Cardiac fibroblast (primary cell): ENCODE measurements at regions not wholly inside any gene's neighbourhood (a gene's known extent, or its start where the extent isn't known, plus 50 kb on each side); places are given as distances from the start of the nearest gene placed in this dataset.

ENCODE experiments used
- DNase-seq, 2 donors: peaks; one replicate each; pipeline versions ENCODE4 v3.0.0 to v3.0.0-alpha.2; 2010; ENCODE audit warnings: low read depth in 2 of 2
- H3K4me3 ChIP-seq, 2 donors: replicated peaks in 1 of 2; 1 replicate in 1 of 2; 2 replicates in 1 of 2; pipeline ENCODE4 v1.5.1; 2011; ENCODE audit warnings: low read depth in 2 of 2, low read length in 2 of 2, mild to moderate bottlenecking in 2 of 2, moderate library complexity in 1 of 2
- TF ChIP-seq, protein P1 (sequence below): IDR thresholded peaks from one replicate; pipeline ENCODE4 v1.5.1; 2011; ENCODE audit warnings: low read depth, mild to moderate bottlenecking, low read length, inconsistent platforms

DNA sequence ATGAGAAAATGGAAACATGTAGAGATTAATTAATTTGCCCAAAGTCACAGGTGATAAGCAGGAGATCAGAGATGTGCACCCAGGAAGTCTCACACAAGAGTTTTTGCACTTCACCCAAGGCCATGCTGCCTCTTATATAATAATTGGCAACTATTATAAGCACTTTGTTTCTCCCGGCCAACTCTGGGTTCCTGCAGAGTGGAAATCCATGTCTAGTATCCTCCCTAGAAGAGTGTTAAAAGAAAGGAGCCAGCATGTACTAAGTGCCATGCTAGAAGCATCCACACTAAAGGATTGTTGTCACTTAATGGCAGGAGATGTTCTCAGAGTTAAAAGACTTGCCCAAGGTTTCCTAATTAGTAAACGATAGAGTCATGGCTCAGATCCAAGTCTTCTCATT lies 470.3 kb downstream of the OMA1 start:
- TF ChIP-seq, protein P1, sequence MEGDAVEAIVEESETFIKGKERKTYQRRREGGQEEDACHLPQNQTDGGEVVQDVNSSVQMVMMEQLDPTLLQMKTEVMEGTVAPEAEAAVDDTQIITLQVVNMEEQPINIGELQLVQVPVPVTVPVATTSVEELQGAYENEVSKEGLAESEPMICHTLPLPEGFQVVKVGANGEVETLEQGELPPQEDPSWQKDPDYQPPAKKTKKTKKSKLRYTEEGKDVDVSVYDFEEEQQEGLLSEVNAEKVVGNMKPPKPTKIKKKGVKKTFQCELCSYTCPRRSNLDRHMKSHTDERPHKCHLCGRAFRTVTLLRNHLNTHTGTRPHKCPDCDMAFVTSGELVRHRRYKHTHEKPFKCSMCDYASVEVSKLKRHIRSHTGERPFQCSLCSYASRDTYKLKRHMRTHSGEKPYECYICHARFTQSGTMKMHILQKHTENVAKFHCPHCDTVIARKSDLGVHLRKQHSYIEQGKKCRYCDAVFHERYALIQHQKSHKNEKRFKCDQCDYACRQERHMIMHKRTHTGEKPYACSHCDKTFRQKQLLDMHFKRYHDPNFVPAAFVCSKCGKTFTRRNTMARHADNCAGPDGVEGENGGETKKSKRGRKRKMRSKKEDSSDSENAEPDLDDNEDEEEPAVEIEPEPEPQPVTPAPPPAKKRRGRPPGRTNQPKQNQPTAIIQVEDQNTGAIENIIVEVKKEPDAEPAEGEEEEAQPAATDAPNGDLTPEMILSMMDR, result no peak
- no peak for DNase-seq
- H3K4me3 ChIP-seq, result no peak overlapping the region

DNA sequence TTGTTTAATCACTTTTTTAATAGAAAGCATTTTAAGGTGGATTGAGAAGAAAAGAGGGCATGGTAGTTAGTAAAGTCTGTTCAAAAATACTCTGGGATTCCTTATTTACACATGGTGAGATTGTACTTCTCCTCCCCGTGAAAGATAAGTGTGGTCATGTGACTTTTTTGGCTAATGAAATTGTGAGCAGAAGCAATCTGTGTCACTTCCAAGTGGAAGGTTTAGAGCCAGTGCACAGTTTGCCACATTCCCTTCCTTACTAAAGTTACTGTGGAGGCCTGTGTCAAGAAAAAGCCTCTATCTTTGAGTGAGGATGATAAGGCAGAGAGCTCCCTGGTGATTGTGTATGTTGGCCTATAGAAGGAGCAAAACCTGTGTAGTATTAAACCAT lies 471.3 kb downstream of the OMA1 start:
- DNase-seq, result no peak
- TF ChIP-seq, protein P1, result no peak
- H3K4me3 ChIP-seq, result no peak overlapping the region

DNA sequence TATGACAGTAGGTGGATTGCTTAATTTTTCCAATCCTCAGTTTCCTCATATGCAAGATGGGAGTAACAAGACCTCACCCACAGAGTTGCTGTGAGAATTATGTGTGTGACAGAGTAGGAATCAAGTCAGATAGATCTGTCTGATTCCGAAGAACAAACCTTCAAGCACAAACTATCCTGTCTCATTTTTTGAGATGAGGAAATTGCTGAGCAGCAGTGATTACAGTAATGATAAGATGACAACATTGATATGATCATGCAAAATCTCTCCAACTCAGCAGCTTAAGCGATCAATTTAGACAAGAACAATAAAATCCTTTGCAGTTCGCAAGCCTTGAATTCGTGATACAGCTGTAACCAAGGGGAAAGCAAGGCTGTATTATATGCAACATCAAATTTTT lies 474.1 kb downstream of the OMA1 start:
- DNase-seq, result no peak
- no peak overlapping the region for H3K4me3 ChIP-seq
- TF ChIP-seq, protein P1, result no peak

DNA sequence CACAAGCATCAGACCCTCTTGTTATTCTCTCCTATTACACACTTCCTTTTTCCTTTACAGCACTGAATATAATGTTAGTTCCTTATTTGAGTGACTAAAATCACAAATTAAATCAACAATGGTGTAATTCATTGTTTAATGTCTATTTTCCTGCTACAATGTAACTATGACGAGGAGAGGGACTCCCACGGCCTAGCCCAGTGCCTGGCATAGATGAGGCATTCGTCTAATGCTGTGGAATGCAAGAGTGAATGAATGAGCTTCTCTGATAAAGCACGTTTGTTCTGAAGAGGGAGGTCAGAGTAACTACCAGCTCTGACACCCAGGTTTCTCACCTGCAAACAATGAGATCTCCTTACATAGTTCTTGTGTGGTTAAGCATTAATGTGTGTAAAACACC lies 479.4 kb downstream of the OMA1 start:
- TF ChIP-seq, protein P1, result no peak

DNA sequence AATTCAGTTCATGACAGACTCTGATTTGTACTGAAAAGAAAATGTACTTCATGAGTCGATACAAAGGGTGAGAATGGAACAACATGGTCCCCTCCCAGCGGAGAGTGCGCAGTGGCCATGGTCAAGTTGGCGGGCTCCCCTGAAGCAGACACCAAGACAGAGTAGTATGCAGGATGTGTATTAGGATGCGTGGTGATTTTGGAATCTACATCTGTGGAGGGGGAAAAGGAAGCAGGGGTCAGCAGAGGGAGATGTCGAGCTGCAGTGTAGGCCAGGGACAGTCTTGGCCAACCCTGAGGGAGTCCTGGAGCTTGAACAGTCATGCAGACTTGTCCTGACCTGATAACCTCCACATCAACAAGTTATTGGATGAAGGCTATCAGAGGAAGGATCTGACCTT lies 481.0 kb downstream of the OMA1 start:
- no peak overlapping the region for H3K4me3 ChIP-seq
- no peak for DNase-seq
- TF ChIP-seq, protein P1, result no peak

More for the DNA sequence above, 479.4 kb downstream of the OMA1 start:
- DNase-seq, result no peak
- no peak overlapping the region for H3K4me3 ChIP-seq

DNA sequence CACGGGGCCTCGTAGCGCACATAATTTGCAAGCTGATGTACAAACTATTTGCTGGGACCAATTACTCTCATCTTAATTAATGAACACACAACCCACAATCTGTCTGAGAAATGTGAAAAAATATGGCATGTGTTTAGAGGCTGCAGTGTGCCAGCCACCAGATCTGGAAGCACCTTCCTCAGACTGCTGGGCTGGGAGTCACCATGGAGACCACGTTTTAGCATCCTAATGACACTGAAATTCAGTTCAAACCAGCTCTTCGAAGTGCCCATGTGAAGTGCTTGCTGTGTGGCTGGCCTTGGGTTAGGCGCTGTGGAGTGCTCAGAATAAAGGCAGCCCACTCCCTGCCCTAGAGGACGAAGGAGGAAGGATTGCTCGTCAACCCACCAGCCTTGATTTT lies 482.4 kb downstream of the OMA1 start:
- TF ChIP-seq, protein P1, result no peak

DNA sequence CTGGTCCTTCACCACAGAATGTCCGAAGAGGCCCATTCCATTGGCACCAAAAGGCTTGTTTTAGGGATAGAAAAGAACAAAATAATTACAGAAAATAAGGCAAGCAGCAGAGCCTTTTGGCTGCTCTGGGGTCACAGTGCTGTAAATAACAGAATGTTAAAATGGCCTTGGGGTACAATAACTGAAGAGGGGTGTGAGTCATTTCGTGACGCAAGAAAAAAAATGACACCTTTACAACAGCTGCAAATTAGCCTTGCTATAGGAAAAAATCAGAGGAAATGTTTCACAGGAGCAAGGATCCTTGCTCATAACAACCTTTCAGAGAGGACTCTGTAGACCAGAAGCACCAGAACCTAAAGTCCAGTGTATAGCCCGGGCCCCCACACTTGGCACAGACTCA lies 483.4 kb downstream of the OMA1 start:
- H3K4me3 ChIP-seq, result no peak overlapping the region
- DNase-seq, result no peak
- TF ChIP-seq, protein P1, result no peak

More for the DNA sequence above, 482.4 kb downstream of the OMA1 start:
- H3K4me3 ChIP-seq, result no peak overlapping the region
- no peak for DNase-seq
